NCI-H2227 treated with DMSO at 0.1 percent for 48 hours (cell line): ENCODE measurements at regions not wholly inside any gene's neighbourhood (a gene's known extent, or its start where the extent isn't known, plus 50 kb on each side); places are given as distances from the start of the nearest gene placed in this dataset.

Source experiments
- DNase-seq: peaks from one replicate; lab custom pipeline; 2025; lab: John Stamatoyannopoulos, UW

- DNase-seq: no peak
Observed at GRCh38 chr1:55670331-55671082, 455.3 kb upstream of the USP24 start.

- DNase-seq: no peak
Observed at GRCh38 chr1:55669293-55669692, 454.1 kb upstream of the USP24 start.

DNA sequence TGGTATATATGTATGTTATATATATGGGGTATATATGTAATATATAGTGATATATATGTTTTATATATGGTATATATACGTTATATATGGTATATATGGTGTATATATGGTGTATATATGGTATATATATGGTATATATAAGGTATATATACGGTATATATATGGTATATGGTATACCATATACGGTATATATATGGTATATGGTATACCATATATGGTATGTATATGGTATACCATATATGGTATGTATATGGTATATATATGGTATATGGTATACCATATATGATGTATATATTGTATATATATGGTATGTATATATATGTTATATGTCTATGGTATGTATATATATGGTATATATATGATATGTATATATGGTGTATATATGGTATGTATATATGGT lies 447.7 kb upstream of the USP24 start:
- DNase-seq: no peak

GRCh38 chr1:55658917-55659316 lies 443.8 kb upstream of the USP24 start:
- DNase-seq: no peak

DNA sequence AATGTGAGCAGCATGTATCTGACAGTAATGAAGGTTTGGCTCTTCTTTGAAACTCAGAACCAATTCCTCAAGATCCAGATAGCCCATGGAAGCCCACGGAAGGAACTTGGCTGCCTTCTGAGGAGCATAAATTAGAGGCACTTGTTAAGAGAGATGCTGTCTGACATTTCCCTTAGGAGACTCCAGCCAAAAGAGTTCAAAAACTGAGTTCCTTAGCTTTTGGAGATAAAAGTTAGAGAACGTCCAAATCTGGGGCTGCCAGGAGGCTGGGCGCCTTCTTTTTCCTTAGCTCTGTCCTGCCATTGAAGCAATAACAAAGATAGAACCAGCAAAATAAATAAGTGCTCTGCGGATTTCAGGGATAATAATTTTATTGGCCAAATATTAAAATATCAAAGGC lies 439.6 kb upstream of the USP24 start:
- DNase-seq: no peak

DNA sequence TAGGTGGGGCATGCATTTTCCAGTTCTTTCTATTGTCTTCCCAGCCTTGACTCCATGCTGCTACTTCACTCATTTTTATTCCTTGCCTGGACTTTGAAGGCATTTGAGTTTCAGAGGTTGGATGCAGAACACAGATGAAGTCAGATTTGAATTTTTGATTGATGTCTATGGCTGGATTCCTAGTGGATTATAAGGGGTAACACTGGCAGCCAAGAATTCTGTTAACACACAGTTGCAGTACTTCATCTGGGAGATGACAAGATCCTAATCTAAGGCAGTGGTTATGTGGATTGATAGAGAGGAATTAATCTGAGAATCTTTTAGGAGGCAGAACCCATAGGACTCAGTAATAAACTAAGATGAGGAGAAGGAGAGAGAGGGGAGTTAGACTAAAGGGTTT lies 439.0 kb upstream of the USP24 start:
- DNase-seq: no peak

GRCh38 chr1:55650444-55650843 lies 435.3 kb upstream of the USP24 start:
- no peak for DNase-seq

- DNase-seq: no peak
Observed at GRCh38 chr1:55646181-55646580, 431.0 kb upstream of the USP24 start.

GRCh38 chr1:55645270-55645669 lies 430.1 kb upstream of the USP24 start:
- DNase-seq: no peak

GRCh38 chr1:55641947-55642346 lies 426.8 kb upstream of the USP24 start:
- DNase-seq: no peak

GRCh38 chr1:55640708-55641473 lies 425.7 kb upstream of the USP24 start:
- no peak for DNase-seq

- DNase-seq: no peak
Observed at GRCh38 chr1:55639526-55639925, 424.4 kb upstream of the USP24 start.

- DNase-seq: no peak
Observed at GRCh38 chr1:55639051-55639450, 423.9 kb upstream of the USP24 start.

DNA sequence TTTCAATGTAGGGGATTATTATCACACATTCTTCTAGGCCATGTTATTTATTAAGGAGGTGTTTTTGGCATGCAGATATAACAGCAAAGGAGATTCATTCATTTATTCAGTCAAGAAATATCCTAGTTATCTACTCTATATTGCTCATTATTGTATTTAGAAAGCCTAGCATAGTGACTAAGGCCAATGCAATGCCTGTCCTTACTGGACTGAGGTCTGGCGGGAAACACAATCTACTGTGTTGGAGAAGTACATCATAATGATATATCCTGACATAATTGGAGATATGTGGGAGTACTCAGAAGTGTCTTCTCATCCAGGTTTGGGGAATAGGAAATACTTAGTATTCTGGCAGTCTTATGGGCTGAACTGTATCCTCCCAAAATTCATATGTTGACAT lies 421.5 kb upstream of the USP24 start:
- DNase-seq: no peak

GRCh38 chr1:55635856-55636255 lies 420.7 kb upstream of the USP24 start:
- no peak for DNase-seq

GRCh38 chr1:55634516-55634915 lies 419.4 kb upstream of the USP24 start:
- no peak for DNase-seq

- no peak for DNase-seq
Observed at GRCh38 chr1:55632906-55633305, 417.7 kb upstream of the USP24 start.

DNA sequence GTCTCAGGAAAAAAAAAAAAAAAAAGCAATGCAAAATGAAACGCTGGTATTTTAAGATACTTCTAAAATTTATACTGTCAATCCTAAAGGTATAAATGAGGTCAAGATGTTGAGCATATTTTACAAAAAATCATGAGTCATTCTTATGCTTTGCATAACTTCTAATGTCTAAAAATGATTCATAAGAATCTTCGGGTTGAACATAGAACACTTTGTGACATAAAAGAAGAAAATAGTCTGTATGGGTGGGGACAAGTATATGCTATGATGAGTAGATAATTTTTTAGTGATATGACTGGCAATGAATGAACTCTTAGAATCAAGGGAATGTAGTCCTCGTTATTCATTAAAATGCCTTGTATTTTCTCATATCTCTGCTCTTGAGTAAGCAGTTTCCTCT lies 416.9 kb upstream of the USP24 start:
- no peak for DNase-seq

- DNase-seq: no peak
Observed at GRCh38 chr1:55631509-55631908, 416.3 kb upstream of the USP24 start.

GRCh38 chr1:55626326-55626725 lies 411.2 kb upstream of the USP24 start:
- DNase-seq: no peak

DNA sequence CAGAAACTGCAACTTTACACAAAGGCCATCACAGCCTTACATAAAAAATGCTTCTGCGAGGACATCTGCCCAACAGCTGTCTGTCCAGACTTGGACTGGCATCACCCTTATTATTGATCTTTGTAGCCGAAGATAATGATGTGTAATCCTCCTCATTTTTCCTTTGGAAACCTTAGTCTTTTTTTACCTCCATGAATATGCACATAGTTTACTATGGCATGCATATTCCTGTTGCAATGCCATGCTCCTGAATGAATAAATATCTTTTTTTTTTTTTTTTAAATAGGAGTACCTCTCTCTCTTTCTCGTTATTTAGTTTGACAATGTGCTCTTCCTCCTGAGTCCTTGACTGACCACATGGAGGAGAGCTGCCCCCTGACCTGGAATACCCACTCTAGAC lies 409.6 kb upstream of the USP24 start:
- DNase-seq: no peak

- no peak for DNase-seq
Observed at GRCh38 chr1:55623311-55623710, 408.1 kb upstream of the USP24 start.

DNA sequence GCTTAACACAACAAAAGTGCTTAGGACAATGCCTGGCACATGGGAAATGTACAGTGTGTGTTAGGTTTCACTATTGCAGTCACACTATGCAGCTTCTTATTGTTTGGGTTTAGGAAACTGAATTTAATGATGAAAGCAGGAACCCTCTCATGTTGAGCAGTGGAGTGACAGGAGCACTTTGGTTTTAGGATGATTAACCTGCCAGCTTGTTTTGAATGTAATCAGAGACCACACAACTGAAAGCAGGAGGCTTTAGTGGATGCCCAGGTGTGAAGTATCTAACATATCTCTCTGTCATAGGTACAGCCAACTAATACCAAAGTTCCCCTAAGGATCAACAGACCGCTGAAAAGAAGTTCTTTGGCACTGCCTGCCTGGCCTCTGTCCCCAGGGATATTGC lies 406.9 kb upstream of the USP24 start:
- DNase-seq: no peak

GRCh38 chr1:55618199-55618598 lies 403.0 kb upstream of the USP24 start:
- no peak for DNase-seq
